T-helper 2 cell treated with Interferon-gamma antibody and Interleukin-4, amounts not matched to agents 5 μg/mL and 100 μg/mL, for 36 hours (primary cell): ENCODE measurements at regions not wholly inside any gene's neighbourhood (a gene's known extent, or its start where the extent isn't known, plus 50 kb on each side); places are given as distances from the start of the nearest gene placed in this dataset.

Source experiments
- DNase-seq: peaks from one replicate; pipeline ENCODE4 v3.0.0; 2021; ENCODE audit warnings: low spot score
- H3K27ac Mint-ChIP-seq: one replicate; pipeline ENCODE4 v1.8.0; 2021; ENCODE audit warnings: mild to moderate bottlenecking, mixed read lengths
- H3K27me3 Mint-ChIP-seq: one replicate; pipeline ENCODE4 v1.8.0; 2021; ENCODE audit warnings: low read depth, mixed read lengths
- H3K36me3 Mint-ChIP-seq: one replicate; pipeline ENCODE4 v1.8.0; 2021; ENCODE audit warnings: low read depth, mixed read lengths
- H3K4me1 Mint-ChIP-seq: one replicate; pipeline ENCODE4 v1.8.0; 2021; ENCODE audit warnings: low read depth, mixed read lengths
- H3K4me3 Mint-ChIP-seq: one replicate; pipeline ENCODE4 v1.8.0; 2022; ENCODE audit warnings: mild to moderate bottlenecking, moderate library complexity, mixed read lengths
- H3K9me3 Mint-ChIP-seq: one replicate; pipeline ENCODE4 v1.8.0; 2021; ENCODE audit warnings: mixed read lengths

- Mint-ChIP-seq H3K4me1 (peaks cover 23% of the 10 kb centered on the region), H3K9me3 (no peaks in the 10 kb centered on the region), H3K27me3 (peaks cover 14% of the 10 kb centered on the region), H3K4me3 (no peak overlapping the region), H3K27ac (no peak overlapping the region), H3K36me3 (no peaks in the 10 kb centered on the region)
- no peak for DNase-seq
Observed at GRCh38 chr12:93968536-93969285, 179.7 kb upstream of the PLXNC1 start.

GRCh38 chr12:93970900-93971688, 177.3 kb upstream of the PLXNC1 start:
- Mint-ChIP-seq H3K27ac (no peak overlapping the region), H3K4me3 (no peak overlapping the region), H3K36me3 (no peaks in the 10 kb centered on the region), H3K9me3 (no peaks in the 10 kb centered on the region), H3K4me1 (peaks cover 23% of the 10 kb centered on the region), H3K27me3 (peaks cover 8% of the 10 kb centered on the region)
- no peak for DNase-seq

- H3K4me3 Mint-ChIP-seq, result no peak overlapping the region
- H3K27ac Mint-ChIP-seq, result no peak overlapping the region
- H3K27me3 Mint-ChIP-seq, result peaks cover 3% of the 10 kb centered on the region
- no peak for DNase-seq
- H3K9me3 Mint-ChIP-seq, result no peaks in the 10 kb centered on the region
- H3K4me1 Mint-ChIP-seq, result peaks cover 21% of the 10 kb centered on the region
- no peaks in the 10 kb centered on the region for H3K36me3 Mint-ChIP-seq
Observed at GRCh38 chr12:93972411-93973208, 175.8 kb upstream of the PLXNC1 start.

- Mint-ChIP-seq H3K36me3 (no peaks in the 10 kb centered on the region), H3K27me3 (no peaks in the 10 kb centered on the region), H3K4me3 (no peak overlapping the region), H3K9me3 (no peaks in the 10 kb centered on the region), H3K4me1 (peaks cover 20% of the 10 kb centered on the region), H3K27ac (no peak overlapping the region)
- no peak for DNase-seq
Observed at GRCh38 chr12:93974252-93974651, 174.1 kb upstream of the PLXNC1 start.

GRCh38 chr12:93976024-93976423, 172.4 kb upstream of the PLXNC1 start:
- H3K9me3 Mint-ChIP-seq, result no peaks in the 10 kb centered on the region
- no peak for DNase-seq
- peaks cover 16% of the 10 kb centered on the region for H3K4me1 Mint-ChIP-seq
- no peak overlapping the region for H3K4me3 Mint-ChIP-seq
- no peaks in the 10 kb centered on the region for H3K36me3 Mint-ChIP-seq
- H3K27me3 Mint-ChIP-seq, result no peaks in the 10 kb centered on the region
- H3K27ac Mint-ChIP-seq, result no peak overlapping the region

GRCh38 chr12:93977081-93977480, 171.3 kb upstream of the PLXNC1 start:
- Mint-ChIP-seq H3K9me3 (no peaks in the 10 kb centered on the region), H3K4me3 (no peak overlapping the region), H3K4me1 (peaks cover 18% of the 10 kb centered on the region), H3K27me3 (no peaks in the 10 kb centered on the region), H3K36me3 (no peaks in the 10 kb centered on the region), H3K27ac (no peak overlapping the region)
- DNase-seq, result no peak

GRCh38 chr12:93978553-93978952, 169.8 kb upstream of the PLXNC1 start:
- Mint-ChIP-seq H3K27ac (no peak overlapping the region), H3K27me3 (no peaks in the 10 kb centered on the region), H3K9me3 (no peaks in the 10 kb centered on the region), H3K4me1 (peaks cover 31% of the 10 kb centered on the region), H3K4me3 (no peak overlapping the region), H3K36me3 (no peaks in the 10 kb centered on the region)
- no peak for DNase-seq

GRCh38 chr12:93979189-93979588, 169.2 kb upstream of the PLXNC1 start:
- H3K27ac Mint-ChIP-seq, result no peak overlapping the region
- no peaks in the 10 kb centered on the region for H3K36me3 Mint-ChIP-seq
- peaks cover 31% of the 10 kb centered on the region for H3K4me1 Mint-ChIP-seq
- DNase-seq, result peak; percentile 13
- no peaks in the 10 kb centered on the region for H3K9me3 Mint-ChIP-seq
- no peaks in the 10 kb centered on the region for H3K27me3 Mint-ChIP-seq
- H3K4me3 Mint-ChIP-seq, result peak overlapping the region; percentile 32

- Mint-ChIP-seq H3K9me3 (no peaks in the 10 kb centered on the region), H3K4me3 (no peak overlapping the region), H3K27me3 (no peaks in the 10 kb centered on the region), H3K36me3 (no peaks in the 10 kb centered on the region), H3K4me1 (peaks cover 31% of the 10 kb centered on the region), H3K27ac (no peak overlapping the region)
- no peak for DNase-seq
Observed at GRCh38 chr12:93980711-93981110, 167.7 kb upstream of the PLXNC1 start.

- no peaks in the 10 kb centered on the region for H3K9me3 Mint-ChIP-seq
- no peaks in the 10 kb centered on the region for H3K36me3 Mint-ChIP-seq
- H3K27me3 Mint-ChIP-seq, result no peaks in the 10 kb centered on the region
- H3K4me1 Mint-ChIP-seq, result peaks cover 31% of the 10 kb centered on the region
- no peak for DNase-seq
- H3K27ac Mint-ChIP-seq, result no peak overlapping the region
- H3K4me3 Mint-ChIP-seq, result no peak overlapping the region
Observed at GRCh38 chr12:93981411-93981810, 167.0 kb upstream of the PLXNC1 start.

GRCh38 chr12:93982771-93983315, 165.5 kb upstream of the PLXNC1 start:
- DNase-seq, result peak; percentile 49
- no peak overlapping the region for H3K4me3 Mint-ChIP-seq
- H3K4me1 Mint-ChIP-seq, result peaks cover 26% of the 10 kb centered on the region
- no peaks in the 10 kb centered on the region for H3K9me3 Mint-ChIP-seq
- no peak overlapping the region for H3K27ac Mint-ChIP-seq
- no peaks in the 10 kb centered on the region for H3K36me3 Mint-ChIP-seq
- H3K27me3 Mint-ChIP-seq, result no peaks in the 10 kb centered on the region

- Mint-ChIP-seq H3K9me3 (no peaks in the 10 kb centered on the region), H3K36me3 (no peaks in the 10 kb centered on the region), H3K4me3 (no peak overlapping the region), H3K27me3 (no peaks in the 10 kb centered on the region), H3K27ac (no peak overlapping the region), H3K4me1 (peaks cover 20% of the 10 kb centered on the region)
- DNase-seq, result no peak
Observed at GRCh38 chr12:93984005-93984404, 164.4 kb upstream of the PLXNC1 start.

- H3K9me3 Mint-ChIP-seq, result no peaks in the 10 kb centered on the region
Observed at GRCh38 chr12:93989949-93990348, 158.4 kb upstream of the PLXNC1 start.

More at GRCh38 chr12:93989949-93990348, 158.4 kb upstream of the PLXNC1 start:
- Mint-ChIP-seq H3K27ac (no peak overlapping the region), H3K36me3 (no peaks in the 10 kb centered on the region), H3K27me3 (peaks cover 3% of the 10 kb centered on the region), H3K4me1 (no peaks in the 10 kb centered on the region), H3K4me3 (no peak overlapping the region)
- DNase-seq, result no peak
